Suprapubic skin (tissue), 4 donors: ENCODE measurements at regions not wholly inside any gene's neighbourhood (a gene's known extent, or its start where the extent isn't known, plus 50 kb on each side); places are given as distances from the start of the nearest gene placed in this dataset.

Source experiments
- DNase-seq, 2 donors: peaks; one replicate each; pipeline ENCODE4 v3.0.0-alpha.2; 2019; ENCODE audit warnings: low spot score in 2 of 2
- H3K27ac ChIP-seq: fragments of 200-600 bp; sonication (generic); one replicate; pipeline ENCODE4 v1.5.1; 2019
- H3K27me3 ChIP-seq: fragments of 200-600 bp; sonication (generic); one replicate; pipeline ENCODE4 v1.5.1; 2019
- H3K36me3 ChIP-seq: fragments of 200-600 bp; sonication (generic); one replicate; pipeline ENCODE4 v1.5.1; 2019
- H3K4me1 ChIP-seq: fragments of 200-600 bp; sonication (generic); one replicate; pipeline ENCODE4 v1.5.1; 2019
- H3K4me3 ChIP-seq: fragments of 200-600 bp; sonication (generic); one replicate; pipeline ENCODE4 v1.5.1; 2019; ENCODE audit warnings: mild to moderate bottlenecking
- H3K9me3 ChIP-seq: fragments of 200-600 bp; sonication (generic); one replicate; pipeline ENCODE4 v1.5.1; 2019
- CTCF ChIP-seq, 2 donors: fragments of 200-600 bp in 1 of 2; fragments of 450-650 bp in 1 of 2; sonication (generic) in 1 of 2; IDR thresholded peaks; one replicate each; pipeline ENCODE4 v1.5.1; 2016 to 2019; ENCODE audit warnings: antibody characterized with exemption in 2 of 2, mild to moderate bottlenecking in 1 of 2, moderate library complexity in 1 of 2
- EP300 ChIP-seq: sonication (generic); formaldehyde crosslinking; IDR thresholded peaks from one replicate; pipeline ENCODE4 v1.6.1; 2017; ENCODE audit warnings: antibody characterized with exemption
- POLR2A ChIP-seq, 2 donors: fragments of 450-650 bp; IDR thresholded peaks; one replicate each; pipeline ENCODE4 v1.6.1; 2017; ENCODE audit warnings: antibody characterized with exemption in 2 of 2, mild to moderate bottlenecking in 2 of 2, moderate library complexity in 2 of 2
- POLR2AphosphoS5 ChIP-seq, 3 donors: sonication (generic); formaldehyde crosslinking; IDR thresholded peaks; one replicate each; pipeline ENCODE4 v1.6.1; 2017; ENCODE audit warnings: antibody characterized with exemption in 3 of 3
- WGBS: methylation state at CpG from one replicate; pipeline ENCODE4 v1.1.5; 2018; 5-methylcytosine and 5-hydroxymethylcytosine counted together

- Histone ChIP-seq H3K27ac (no peak overlapping the region), H3K9me3 (peaks cover 8% of the 10 kb centered on the region), H3K36me3 (no peaks in the 10 kb centered on the region), H3K27me3 (no peaks in the 10 kb centered on the region), H3K4me3 (no peak overlapping the region), H3K4me1 (no peaks in the 10 kb centered on the region)
- DNase-seq, result no peak
- TF ChIP-seq CTCF (IDR thresholded peaks at IDR 0.05) (no peak), EP300 (no peak), POLR2AphosphoS5 (IDR thresholded peaks at IDR 0.05) (no peak), POLR2A (IDR thresholded peaks at IDR 0.05) (no peak)
- no CpG with 5 or more reads among the region's 2 CpGs for WGBS
Observed at GRCh38 chr6:133026705-133027104, 212.3 kb downstream of the RPS12 start.

- no peak for TF ChIP-seq POLR2A (IDR thresholded peaks at IDR 0.05)
- TF ChIP-seq EP300, result no peak
- no peak for TF ChIP-seq CTCF (IDR thresholded peaks at IDR 0.05)
- no peak for TF ChIP-seq POLR2AphosphoS5 (IDR thresholded peaks at IDR 0.05)
- WGBS, result 88% methylated on average over 4 of the region's 4 CpGs
- no peaks in the 10 kb centered on the region for H3K9me3 ChIP-seq
- H3K36me3 ChIP-seq, result no peaks in the 10 kb centered on the region
- no peaks in the 10 kb centered on the region for H3K4me1 ChIP-seq
- DNase-seq, result no peak
- H3K27me3 ChIP-seq, result no peaks in the 10 kb centered on the region
- H3K4me3 ChIP-seq, result no peak overlapping the region
- H3K27ac ChIP-seq, result no peak overlapping the region
Observed at GRCh38 chr6:133033263-133033662, 207.9 kb upstream of the EYA4 start.

- Histone ChIP-seq H3K27me3 (no peaks in the 10 kb centered on the region), H3K4me3 (no peak overlapping the region), H3K9me3 (no peaks in the 10 kb centered on the region), H3K36me3 (no peaks in the 10 kb centered on the region), H3K27ac (no peak overlapping the region), H3K4me1 (no peaks in the 10 kb centered on the region)
- DNase-seq, result no peak
- TF ChIP-seq CTCF (IDR thresholded peaks at IDR 0.05), result no peak
- no peak for TF ChIP-seq POLR2A (IDR thresholded peaks at IDR 0.05)
- TF ChIP-seq POLR2AphosphoS5 (IDR thresholded peaks at IDR 0.05), result no peak
- TF ChIP-seq EP300, result no peak
- WGBS, result 92% methylated on average over 8 of the region's 8 CpGs
Observed at GRCh38 chr6:133034509-133035206, 206.5 kb upstream of the EYA4 start.

GRCh38 chr6:133040094-133040802 is 200.9 kb upstream of the EYA4 start:
- TF ChIP-seq POLR2AphosphoS5 (IDR thresholded peaks at IDR 0.05) (no peak), CTCF (IDR thresholded peaks at IDR 0.05) (no peak), POLR2A (IDR thresholded peaks at IDR 0.05) (no peak), EP300 (no peak)
- WGBS, result 86% methylated on average over 3 of the region's 3 CpGs
- no peaks in the 10 kb centered on the region for H3K27me3 ChIP-seq
- H3K9me3 ChIP-seq, result no peaks in the 10 kb centered on the region
- H3K4me3 ChIP-seq, result no peak overlapping the region
- H3K27ac ChIP-seq, result no peak overlapping the region
- DNase-seq, result no peak
- no peaks in the 10 kb centered on the region for H3K4me1 ChIP-seq
- H3K36me3 ChIP-seq, result no peaks in the 10 kb centered on the region

GRCh38 chr6:133040803-133041419 is 200.2 kb upstream of the EYA4 start:
- TF ChIP-seq CTCF (IDR thresholded peaks at IDR 0.05) (no peak), POLR2AphosphoS5 (IDR thresholded peaks at IDR 0.05) (no peak), EP300 (no peak), POLR2A (IDR thresholded peaks at IDR 0.05) (no peak)
- 73% methylated on average over 2 of the region's 2 CpGs for WGBS
- no peak overlapping the region for H3K27ac ChIP-seq

More at GRCh38 chr6:133040803-133041419, 200.2 kb upstream of the EYA4 start:
- Histone ChIP-seq H3K4me1 (no peaks in the 10 kb centered on the region), H3K9me3 (no peaks in the 10 kb centered on the region), H3K27me3 (no peaks in the 10 kb centered on the region), H3K36me3 (no peaks in the 10 kb centered on the region), H3K4me3 (no peak overlapping the region)
- no peak for DNase-seq
